GM21390 (cell line): ENCODE measurements at regions not wholly inside any gene's neighbourhood (a gene's known extent, or its start where the extent isn't known, plus 50 kb on each side); places are given as distances from the start of the nearest gene placed in this dataset.

Source experiments
- ATAC-seq: cut with Tn5 transposase; IDR thresholded peaks from one replicate; pipeline ENCODE4 v1.9.1; 2021; ENCODE audit not compliant: unreplicated experiment

GRCh38 chr17:77771998-77772397 lies 186.5 kb upstream of the TNRC6C start:
- ATAC-seq = no peak

GRCh38 chr17:77772461-77772897 lies 186.0 kb upstream of the TNRC6C start:
- no peak for ATAC-seq

- ATAC-seq = no peak
Measured at GRCh38 chr17:77772899-77773358, 185.6 kb upstream of the TNRC6C start.

- ATAC-seq = no peak
Measured at GRCh38 chr17:77774182-77774581, 184.3 kb upstream of the TNRC6C start.

- ATAC-seq = no peak
Measured at GRCh38 chr17:77778636-77779489, 179.6 kb upstream of the TNRC6C start.

DNA sequence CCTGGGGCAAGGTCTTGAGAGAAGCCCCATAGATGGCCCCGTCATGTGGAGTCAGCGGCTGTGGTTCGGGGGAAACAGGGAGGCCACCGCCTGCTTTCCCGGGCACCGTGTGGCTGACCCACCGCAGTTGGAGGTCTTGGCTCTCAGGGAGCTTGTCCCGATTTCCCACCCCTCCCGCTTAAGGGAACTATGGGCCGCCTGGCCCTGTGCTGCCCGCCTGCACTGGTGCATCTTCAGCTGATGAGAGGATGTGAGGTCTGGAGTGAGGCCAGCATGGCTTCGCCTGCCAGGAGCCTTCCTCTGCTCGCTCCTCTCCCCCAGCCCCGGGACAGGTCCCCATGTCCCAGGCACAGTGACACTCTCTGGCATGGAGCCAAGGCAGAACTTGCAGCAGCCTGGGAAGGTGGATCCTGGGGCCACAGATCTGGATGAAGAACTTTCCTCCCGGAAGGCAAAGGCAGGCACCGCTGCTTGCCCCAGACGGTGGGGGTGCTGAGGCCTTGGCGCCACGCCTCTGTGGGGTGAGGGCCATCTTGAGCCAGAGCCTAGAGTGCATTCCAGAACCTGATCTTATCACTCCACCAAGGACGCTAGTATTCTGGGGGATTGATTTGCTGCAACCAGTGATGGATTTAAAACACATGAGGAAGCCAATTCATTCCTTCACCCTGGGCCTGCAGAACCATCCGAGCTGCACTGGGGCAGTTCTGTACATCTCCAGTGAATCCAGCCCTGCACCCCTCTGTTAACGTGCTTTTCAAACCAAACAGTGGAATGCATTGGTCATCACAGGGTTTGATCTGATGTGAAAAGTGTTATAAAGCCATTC lies 178.6 kb upstream of the TNRC6C start:
- no peak for ATAC-seq

GRCh38 chr17:77781536-77781935 lies 177.0 kb upstream of the TNRC6C start:
- no peak for ATAC-seq

DNA sequence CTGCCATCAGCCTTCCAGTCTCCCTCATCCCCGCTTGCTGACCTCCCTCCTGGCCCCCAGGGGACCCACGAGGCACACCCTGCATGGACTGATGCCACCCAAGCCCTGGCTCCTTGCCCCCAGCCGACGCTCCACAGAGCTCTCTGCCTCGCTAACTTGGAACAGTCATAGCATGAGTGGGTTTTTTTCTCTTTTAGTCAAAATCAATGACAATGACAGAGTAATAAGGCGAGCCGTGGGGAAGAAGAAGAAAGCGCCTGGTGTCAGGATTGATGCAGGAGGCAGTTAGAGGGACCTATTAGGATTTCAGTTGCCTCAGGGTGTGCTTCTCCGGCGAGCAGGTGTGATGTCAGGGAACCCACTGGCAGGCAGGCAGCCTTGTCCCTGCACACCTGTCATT lies 176.3 kb upstream of the TNRC6C start:
- no peak for ATAC-seq

- ATAC-seq = no peak
Measured at GRCh38 chr17:77782611-77783010, 175.9 kb upstream of the TNRC6C start.

GRCh38 chr17:77783991-77784820 lies 174.3 kb upstream of the TNRC6C start:
- ATAC-seq = no peak

DNA sequence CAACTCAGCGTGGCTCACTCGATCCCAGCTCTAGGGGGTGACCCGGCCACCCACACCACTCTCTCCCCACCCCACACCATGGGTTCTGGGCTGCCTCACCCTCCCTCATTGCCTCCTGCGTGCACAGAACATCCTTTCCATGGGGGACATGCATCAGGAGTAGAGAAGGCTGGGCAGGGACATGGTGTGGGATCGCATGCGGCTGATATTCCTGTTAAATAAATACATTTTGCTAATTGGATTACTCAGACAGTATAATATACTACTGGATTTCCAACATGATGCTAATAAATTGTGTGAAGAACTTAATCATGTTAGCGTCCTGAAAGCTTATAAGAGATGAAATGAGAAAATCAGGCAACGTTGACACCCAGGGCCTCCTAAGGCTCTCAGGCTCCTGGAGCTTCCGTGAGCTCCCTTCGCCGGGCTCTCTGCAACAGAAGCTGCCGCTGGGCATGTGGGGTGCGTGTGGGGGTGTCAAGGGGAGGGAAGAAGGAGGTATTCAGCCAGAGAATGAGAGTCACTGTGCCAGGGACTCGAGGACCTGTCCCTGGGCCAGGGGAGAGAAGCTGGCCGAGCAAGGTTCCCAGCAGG lies 173.1 kb upstream of the TNRC6C start:
- ATAC-seq = no peak

DNA sequence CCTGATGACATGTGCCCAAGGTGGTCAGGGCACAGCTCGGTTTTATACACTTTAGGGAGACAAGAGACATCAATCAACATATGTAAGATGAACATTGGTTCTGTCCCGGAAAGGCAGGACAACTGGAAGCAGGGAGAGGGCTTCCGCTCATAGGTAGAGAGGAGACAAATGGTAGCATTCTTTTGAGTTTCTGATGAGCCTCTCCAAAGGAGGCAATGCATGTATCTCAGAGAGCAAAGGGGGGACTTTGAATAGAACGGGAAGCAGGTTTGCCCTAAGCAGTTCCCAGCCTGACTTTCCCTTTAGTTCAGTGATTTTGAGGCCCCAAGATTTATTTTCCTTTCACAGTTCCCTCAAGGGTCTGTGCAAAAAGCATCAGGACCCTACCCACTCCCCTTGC lies 172.4 kb upstream of the TNRC6C start:
- no peak for ATAC-seq

DNA sequence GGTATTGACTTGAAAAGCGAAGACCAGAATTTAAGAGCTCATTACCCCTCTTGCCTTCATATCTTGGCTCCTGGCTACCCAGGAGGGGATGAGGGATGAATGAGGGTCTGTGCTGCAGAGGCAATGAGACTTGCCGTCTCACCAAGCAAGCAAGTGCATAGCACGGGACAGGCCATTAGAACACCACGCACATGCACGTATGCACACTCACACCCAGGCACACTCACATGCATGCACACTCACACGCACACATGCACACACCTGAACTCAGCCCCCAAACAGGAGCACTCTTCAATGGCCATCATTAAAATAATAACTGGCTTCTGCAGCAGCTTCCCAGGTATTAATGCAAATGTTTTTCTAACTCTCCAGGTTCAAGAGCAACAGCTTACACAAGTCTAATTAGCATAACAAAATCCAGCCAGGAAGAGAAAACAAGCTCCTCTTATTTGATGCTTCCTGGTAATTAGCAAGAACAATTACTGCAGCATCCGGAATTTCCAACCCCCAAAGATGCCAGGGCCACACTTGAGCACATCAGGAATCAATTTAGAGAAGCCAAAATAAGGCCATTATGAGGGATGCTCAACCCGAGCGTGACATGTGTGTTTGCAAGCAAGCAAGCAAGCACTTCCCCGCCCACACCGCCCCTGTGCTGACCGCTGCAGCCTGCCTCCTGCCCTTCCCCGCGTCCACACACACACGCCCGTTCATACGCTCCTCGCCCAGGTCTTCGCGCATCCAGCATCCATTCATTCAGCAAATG lies 171.6 kb upstream of the TNRC6C start:
- no peak for ATAC-seq

DNA sequence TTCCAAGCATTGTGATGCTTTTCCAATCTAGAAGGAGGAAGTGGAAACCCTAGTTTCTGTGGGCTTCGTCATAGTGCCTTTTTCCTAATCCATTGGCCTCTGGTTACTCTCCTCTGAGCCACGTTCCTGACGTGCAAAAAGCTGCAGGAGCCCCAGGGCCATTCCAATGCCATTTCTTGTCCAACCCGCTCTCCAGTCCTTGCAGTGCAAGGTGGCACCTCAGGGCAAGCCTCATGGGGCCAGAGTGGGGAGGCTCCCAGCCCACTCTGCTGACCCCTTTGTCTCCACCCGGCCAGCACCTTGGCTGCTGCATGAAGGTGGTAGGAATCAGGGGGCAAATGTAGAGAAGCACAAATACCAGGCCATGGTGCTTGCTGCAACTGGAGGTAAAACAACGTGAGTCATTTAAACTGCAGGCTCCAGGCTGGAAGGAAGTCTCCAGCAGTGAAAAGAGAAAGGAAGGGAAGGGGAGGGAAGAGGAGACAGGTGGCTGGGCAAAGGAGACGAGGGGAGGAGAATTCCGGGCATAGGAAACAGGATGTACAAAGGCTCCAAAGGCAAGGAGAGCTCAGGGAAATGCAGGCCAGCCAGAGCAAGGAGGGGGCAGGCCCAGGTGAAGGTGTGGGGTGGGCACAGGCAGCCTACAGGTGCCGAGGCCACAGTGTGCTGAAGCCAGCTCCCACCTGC lies 168.2 kb upstream of the TNRC6C start:
- no peak for ATAC-seq

GRCh38 chr17:77792626-77793025 lies 165.9 kb upstream of the TNRC6C start:
- no peak for ATAC-seq

DNA sequence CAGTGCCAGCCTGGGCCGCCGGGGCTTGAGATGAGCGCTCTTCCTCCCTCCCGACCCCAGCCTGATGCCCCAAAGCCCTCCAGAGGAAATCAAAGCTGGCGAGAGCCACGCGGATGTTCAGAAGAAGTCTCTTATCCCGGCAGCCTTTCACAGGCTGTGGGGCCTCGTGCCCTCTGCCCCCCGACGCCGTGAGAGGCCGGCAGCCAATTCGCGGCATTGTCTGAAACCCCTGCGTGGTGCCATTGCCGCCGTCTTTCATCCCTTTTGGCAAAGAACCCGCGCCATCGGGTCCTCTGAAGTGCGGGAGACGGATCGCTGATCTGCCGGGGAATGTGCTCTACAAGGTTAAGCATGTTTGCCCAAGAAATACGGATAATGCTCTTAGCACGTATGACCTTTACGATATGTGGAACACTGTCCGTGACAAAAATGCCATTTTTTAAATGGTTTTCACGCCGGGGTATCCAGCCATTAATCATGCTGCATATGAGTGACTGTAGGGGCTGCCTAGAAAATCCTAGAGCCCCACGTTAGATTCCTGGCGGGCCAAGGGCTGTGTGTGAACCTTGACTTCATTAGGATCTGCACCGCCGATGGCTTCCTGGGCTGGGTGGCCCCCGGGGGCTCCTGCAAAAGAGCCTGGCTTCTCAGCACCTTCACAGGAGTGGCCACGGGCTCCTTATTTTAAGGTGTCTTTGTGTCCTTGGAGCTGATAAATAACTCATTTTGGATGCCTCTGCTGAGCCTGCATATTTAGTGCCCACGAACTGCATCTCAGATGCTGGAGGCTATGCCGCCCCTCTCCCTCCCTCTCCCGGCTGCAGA lies 165.1 kb upstream of the TNRC6C start:
- ATAC-seq = no peak

DNA sequence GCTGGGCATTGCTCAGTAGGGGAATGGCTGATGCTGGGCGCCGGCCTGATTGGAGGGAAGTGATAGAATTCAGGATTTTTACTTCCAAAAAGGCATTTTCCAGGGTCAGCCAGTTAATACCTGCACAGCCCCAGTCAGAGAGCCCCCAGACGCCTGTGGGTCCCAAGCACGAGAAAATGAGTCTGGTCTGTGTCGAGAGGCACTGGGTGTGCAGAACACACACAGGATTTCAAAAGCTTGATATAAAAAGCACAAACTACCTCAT lies 164.6 kb upstream of the TNRC6C start:
- no peak for ATAC-seq

GRCh38 chr17:77794846-77795245 lies 163.7 kb upstream of the TNRC6C start:
- no peak for ATAC-seq

GRCh38 chr17:77795685-77796084 lies 162.8 kb upstream of the TNRC6C start:
- no peak for ATAC-seq
